ENCODE measurements at regions not wholly inside any gene's neighbourhood (a gene's known extent, or its start where the extent isn't known, plus 50 kb on each side); places are given as distances from the start of the nearest gene placed in this dataset.

- TF ChIP-seq GATA1 (IDR thresholded peaks at IDR 0.05; ENCODE audit: low read depth, low read length) (no peak), POLR2A (IDR thresholded peaks at IDR 0.05; ENCODE audit: low read length) (no peak)
- no peak for DNase-seq
These were observed 69.7 kb upstream of the NOCT start for GRCh38 chr4:138945840-138946239.

- no peak for DNase-seq
- TF ChIP-seq GATA1 (IDR thresholded peaks at IDR 0.05; ENCODE audit: low read depth, low read length) (no peak), POLR2A (IDR thresholded peaks at IDR 0.05; ENCODE audit: low read length) (no peak)
These were observed 70.2 kb upstream of the NOCT start for GRCh38 chr4:138945401-138945800.

DNA sequence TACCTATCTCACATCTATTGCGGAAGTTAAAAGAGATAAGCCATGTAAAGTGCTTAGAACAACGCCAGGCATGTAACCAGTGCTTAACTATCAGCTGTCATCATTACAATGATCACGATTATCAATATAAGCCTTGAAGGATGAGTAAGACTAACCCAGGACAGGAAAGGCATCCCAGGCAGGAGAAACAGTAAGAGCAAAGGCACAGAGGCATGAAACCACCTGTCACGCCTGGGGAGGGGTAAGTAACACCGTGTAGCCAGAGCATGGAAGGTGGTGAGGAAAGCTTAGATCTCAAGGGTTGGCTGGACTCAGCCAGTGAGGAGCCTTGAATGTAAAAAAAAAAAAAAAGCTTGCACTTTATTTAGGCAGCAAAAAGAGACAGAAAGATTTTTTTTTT is 71.7 kb upstream of the NOCT start:
- DNase-seq = no peak
- no peak for TF ChIP-seq GATA1 (IDR thresholded peaks at IDR 0.05; ENCODE audit: low read depth, low read length)
- TF ChIP-seq POLR2A (IDR thresholded peaks at IDR 0.05; ENCODE audit: low read length) = no peak

GRCh38 chr4:138941037-138941436 is 74.5 kb upstream of the NOCT start:
- no peak for TF ChIP-seq POLR2A (IDR thresholded peaks at IDR 0.05; ENCODE audit: low read length)
- no peak for TF ChIP-seq GATA1 (IDR thresholded peaks at IDR 0.05; ENCODE audit: low read depth, low read length)
- no peak for DNase-seq

GRCh38 chr4:138939960-138940359 is 75.6 kb upstream of the NOCT start:
- DNase-seq = no peak
- no peak for TF ChIP-seq GATA1 (IDR thresholded peaks at IDR 0.05; ENCODE audit: low read depth, low read length)
- TF ChIP-seq POLR2A (IDR thresholded peaks at IDR 0.05; ENCODE audit: low read length) = no peak

DNA sequence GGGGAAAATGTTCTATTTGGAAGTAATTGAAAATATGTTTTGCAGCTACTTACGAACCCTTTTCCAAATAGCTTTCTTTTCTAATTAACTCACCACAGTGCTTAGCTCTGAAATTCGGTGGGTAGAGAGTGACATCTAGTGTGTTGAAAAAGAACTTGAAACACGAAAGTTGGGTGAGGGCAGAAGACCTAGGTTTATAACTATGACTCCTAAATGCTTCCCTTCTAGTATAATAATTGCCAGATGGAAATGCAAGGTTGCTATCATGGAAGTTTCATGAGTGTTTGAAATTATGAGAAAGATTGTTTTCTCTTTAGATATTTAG is 77.3 kb upstream of the NOCT start:
- TF ChIP-seq POLR2A (IDR thresholded peaks at IDR 0.05; ENCODE audit: low read length) (no peak), GATA1 (IDR thresholded peaks at IDR 0.05; ENCODE audit: low read depth, low read length) (no peak)
- DNase-seq = peak; percentile 15 to 36

DNA sequence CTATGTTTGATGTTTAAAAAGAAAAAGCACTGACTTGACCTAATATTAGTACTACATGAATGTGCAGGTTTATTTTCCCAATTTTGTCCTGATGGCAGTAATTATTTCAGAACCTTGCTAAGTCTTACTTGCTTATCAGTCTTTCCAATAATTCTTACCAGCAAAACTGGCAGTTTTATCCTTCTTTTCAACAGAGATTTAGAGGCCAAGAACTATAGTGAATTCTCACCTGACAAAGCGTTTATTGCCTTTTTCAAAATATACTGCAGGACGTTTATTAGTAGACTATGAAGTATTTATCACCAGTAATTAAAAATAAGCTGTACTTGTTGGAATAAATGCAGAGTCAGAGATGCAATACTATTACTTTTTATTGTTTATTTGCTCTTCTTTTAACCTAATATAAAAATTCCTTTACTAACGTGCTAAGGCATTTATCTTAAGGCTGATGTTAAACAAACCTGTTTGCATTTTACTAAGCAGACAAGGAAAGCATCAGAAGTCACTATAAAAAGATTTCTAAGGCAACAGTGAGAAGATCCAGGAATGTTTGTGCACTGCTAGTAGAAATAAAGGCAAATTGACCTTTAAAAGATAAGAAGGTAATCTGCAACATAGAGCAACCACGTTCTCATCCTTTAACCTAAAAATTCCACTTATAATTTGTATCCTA is 80.3 kb upstream of the NOCT start:
- TF ChIP-seq GATA1 (IDR thresholded peaks at IDR 0.05; ENCODE audit: low read depth, low read length) (no peak), POLR2A (IDR thresholded peaks at IDR 0.05; ENCODE audit: low read length) (no peak)
- DNase-seq = no peak

DNA sequence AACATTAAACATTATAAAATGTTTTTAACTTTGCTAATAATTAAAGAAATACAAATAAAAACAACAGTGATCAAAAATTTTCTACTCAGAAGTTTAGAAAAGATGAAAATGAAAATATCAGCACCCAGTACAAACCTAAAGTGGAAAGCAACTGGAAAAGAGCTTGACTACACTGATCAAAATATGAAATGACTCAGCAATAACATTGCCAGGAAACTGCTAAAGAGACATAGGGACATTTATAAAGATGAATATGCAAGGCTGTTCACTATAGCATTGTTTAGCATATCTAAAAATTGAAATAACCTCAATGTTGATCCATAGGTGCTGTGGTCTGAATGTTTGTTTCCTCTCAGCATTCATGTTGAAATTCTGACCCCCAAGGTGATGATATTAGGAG is 88.5 kb upstream of the NOCT start:
- DNase-seq = no peak
- no peak for TF ChIP-seq POLR2A (IDR thresholded peaks at IDR 0.05; ENCODE audit: low read length)
- no peak for TF ChIP-seq GATA1 (IDR thresholded peaks at IDR 0.05; ENCODE audit: low read depth, low read length)

- DNase-seq = no peak
- TF ChIP-seq POLR2A (IDR thresholded peaks at IDR 0.05; ENCODE audit: low read length) = no peak
These were observed 90.1 kb upstream of the NOCT start for GRCh38 chr4:138925495-138925894.

- TF ChIP-seq POLR2A (IDR thresholded peaks at IDR 0.05; ENCODE audit: low read length) (no peak), GATA1 (IDR thresholded peaks at IDR 0.05; ENCODE audit: low read depth, low read length) (no peak)
- DNase-seq = peak; percentile 44 to 63
These were observed 96.3 kb upstream of the NOCT start for GRCh38 chr4:138919094-138919936.

DNA sequence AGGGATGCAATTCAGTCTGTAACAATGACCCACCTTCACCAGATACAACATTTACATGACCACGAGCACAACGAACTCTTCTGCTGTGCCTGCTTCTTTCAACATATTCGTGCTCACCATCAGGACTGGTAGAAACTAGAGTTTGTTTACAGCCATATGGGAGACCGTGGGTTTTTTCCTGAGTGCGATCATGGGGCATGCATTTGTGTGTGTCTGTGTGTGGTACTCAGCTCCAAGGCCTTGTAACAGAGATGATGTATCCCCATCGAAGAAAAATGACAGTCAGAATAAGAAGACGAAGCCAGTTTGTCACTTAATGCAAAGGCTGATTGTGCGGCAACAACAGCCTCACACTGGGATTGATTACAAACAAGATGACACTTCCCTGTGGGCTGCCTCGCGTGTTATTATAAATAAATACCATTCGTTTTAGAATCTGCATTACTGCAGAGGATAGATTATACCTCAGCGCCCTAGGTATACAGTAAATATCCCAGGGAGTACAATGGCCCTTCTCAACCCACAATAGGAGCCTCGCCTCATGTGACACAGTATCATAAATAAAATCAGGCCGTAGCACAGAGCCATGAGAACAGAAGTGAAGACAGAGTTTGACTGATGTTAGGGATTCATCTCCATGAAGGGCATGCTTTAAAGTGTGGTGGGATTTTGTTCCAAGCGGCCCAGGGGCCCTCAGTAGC is 97.3 kb upstream of the NOCT start:
- DNase-seq = no peak
- TF ChIP-seq POLR2A (IDR thresholded peaks at IDR 0.05; ENCODE audit: low read length) = no peak

- no peak for DNase-seq
- TF ChIP-seq POLR2A (IDR thresholded peaks at IDR 0.05; ENCODE audit: low read length) (no peak), GATA1 (IDR thresholded peaks at IDR 0.05; ENCODE audit: low read depth, low read length) (no peak)
These were observed 98.8 kb upstream of the NOCT start for GRCh38 chr4:138916763-138917162.

- TF ChIP-seq POLR2A (IDR thresholded peaks at IDR 0.05; ENCODE audit: low read length) = no peak
- TF ChIP-seq GATA1 (IDR thresholded peaks at IDR 0.05; ENCODE audit: low read depth, low read length) = no peak
- DNase-seq = no peak
These were observed 99.8 kb upstream of the NOCT start for GRCh38 chr4:138915756-138916155.

DNA sequence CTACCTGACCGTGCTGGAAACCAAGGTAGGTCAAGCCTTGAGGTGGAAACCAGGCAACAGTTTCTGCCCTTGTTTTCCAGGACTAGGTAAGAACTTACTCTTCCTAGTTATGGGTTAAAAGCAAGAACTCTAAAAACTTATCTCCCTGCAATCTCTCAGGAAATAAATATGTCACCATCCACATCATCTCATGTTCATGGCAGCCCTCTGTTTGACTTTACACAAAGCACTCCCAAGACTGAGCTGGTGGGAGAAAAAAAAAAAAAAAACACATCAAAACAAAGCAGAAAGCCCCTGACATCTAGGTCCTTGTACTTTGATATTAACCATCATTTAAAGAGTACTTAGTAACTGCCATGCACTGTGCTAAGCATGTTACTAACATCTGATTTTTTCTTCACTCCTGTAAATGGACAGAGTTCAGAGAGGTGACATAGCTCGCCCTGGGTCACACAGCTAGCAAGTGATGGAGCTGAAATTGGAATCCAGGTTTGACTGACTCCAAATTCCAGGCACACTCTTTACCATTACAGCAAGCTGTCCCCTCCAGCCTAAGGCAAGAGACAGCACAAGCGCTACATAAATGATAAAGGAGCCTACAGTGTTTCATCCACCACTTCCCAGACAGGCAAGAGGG is 102.8 kb upstream of the NOCT start:
- no peak for DNase-seq
- TF ChIP-seq POLR2A (IDR thresholded peaks at IDR 0.05; ENCODE audit: low read length) (no peak), GATA1 (IDR thresholded peaks at IDR 0.05; ENCODE audit: low read depth, low read length) (no peak)
